Natural killer cell (primary cell): ENCODE measurements at regions not wholly inside any gene's neighbourhood (a gene's known extent, or its start where the extent isn't known, plus 50 kb on each side); places are given as distances from the start of the nearest gene placed in this dataset.

Experiments used
- ATAC-seq, 3 donors: fragments of 150-1000 bp in 2 of 3; fragments of 200-7000 bp in 1 of 3; cut with Tn5 transposase; 1 replicate in 1 of 3; 2 replicates in 2 of 3; pipeline ENCODE4 v1.10.0; 2021; ENCODE audit warnings: mild to moderate bottlenecking in 2 of 3, moderate library complexity in 2 of 3
- DNase-seq, 2 donors: peaks; one replicate each; pipeline versions ENCODE4 v3.0.0 to v3.0.0-alpha.2; 2013 to 2021; ENCODE audit warnings: mixed read lengths in 1 of 2
- H3K27ac ChIP-seq: one replicate; pipeline ENCODE4 v1.5.1; 2013; ENCODE audit warnings: mild to moderate bottlenecking, low read length
- H3K27me3 ChIP-seq: one replicate; pipeline ENCODE4 v1.6.1; 2013; ENCODE audit warnings: low read length; ENCODE audit not compliant: control insufficient read depth, insufficient read depth
- H3K36me3 ChIP-seq: one replicate; pipeline ENCODE4 v1.6.1; 2013; ENCODE audit warnings: low read length; ENCODE audit not compliant: control insufficient read depth, insufficient read depth
- H3K4me1 ChIP-seq: one replicate; pipeline ENCODE4 v1.6.1; 2013; ENCODE audit warnings: low read length; ENCODE audit not compliant: control insufficient read depth, insufficient read depth
- H3K4me3 ChIP-seq: one replicate; pipeline ENCODE4 v1.5.1; 2013; ENCODE audit warnings: low read length
- H3K9me3 ChIP-seq: one replicate; pipeline ENCODE4 v1.6.1; 2013; ENCODE audit warnings: low read length; ENCODE audit not compliant: control insufficient read depth, insufficient read depth
- H3K27ac Mint-ChIP-seq, 2 donors: one replicate each; pipeline ENCODE4 v1.8.0; 2022; ENCODE audit warnings: mild to moderate bottlenecking in 2 of 2, mixed read lengths in 2 of 2, moderate library complexity in 1 of 2
- H3K27me3 Mint-ChIP-seq, 2 donors: one replicate each; pipeline ENCODE4 v1.8.0; 2022; ENCODE audit warnings: low read depth in 2 of 2, mixed read lengths in 2 of 2
- H3K36me3 Mint-ChIP-seq: one replicate; pipeline ENCODE4 v1.8.0; 2022; ENCODE audit warnings: mixed read lengths
- H3K4me1 Mint-ChIP-seq, 2 donors: one replicate each; pipeline ENCODE4 v1.8.0; 2022; ENCODE audit warnings: mixed read lengths in 2 of 2
- H3K4me3 Mint-ChIP-seq: one replicate; pipeline ENCODE4 v1.8.0; 2022; ENCODE audit warnings: mild to moderate bottlenecking, moderate library complexity, mixed read lengths
- H3K9me3 Mint-ChIP-seq, 2 donors: one replicate each; pipeline ENCODE4 v1.8.0; 2022; ENCODE audit warnings: mixed read lengths in 2 of 2
- WGBS: methylation state at CpG from one replicate; pipeline ENCODE4 v1.1.7; 2013; ENCODE audit warnings: missing lambda C conversion rate; ENCODE audit not compliant: insufficient coverage; 5-methylcytosine and 5-hydroxymethylcytosine counted together
- intact Hi-C: fragments of 100-400 bp; cut with micrococcal nuclease; formaldehyde crosslinking; loops from one replicate; pipeline ENCODE4 v1.14.2; 2022
- TF ChIP-seq, protein P1 (sequence below): fragments of 200-600 bp; IDR thresholded peaks from one replicate; pipeline ENCODE4 v1.8.0; 2022; ENCODE audit warnings: antibody characterized with exemption

DNA sequence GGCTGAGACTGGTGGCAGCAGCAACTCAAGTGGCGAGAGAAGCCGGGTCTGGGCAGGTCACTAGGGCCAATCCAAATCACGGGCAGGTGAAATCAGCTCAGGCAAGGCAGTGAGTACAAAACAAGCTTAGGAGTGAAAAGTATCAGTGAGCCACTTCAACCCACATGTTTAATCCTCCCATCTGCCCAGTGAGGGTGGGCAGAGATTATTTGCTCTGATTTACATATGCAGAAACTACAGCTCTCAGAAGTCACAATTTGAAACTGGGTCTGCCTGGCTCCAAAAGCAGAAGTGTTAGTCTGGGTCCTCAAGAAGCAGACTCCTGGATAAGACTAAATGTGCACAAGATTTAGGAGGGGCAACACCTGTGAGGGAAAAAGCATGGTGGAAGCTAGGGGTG lies 173.7 kb upstream of the LRFN2 start:
- H3K27me3 ChIP-seq, result no peaks in the 10 kb centered on the region
- Mint-ChIP-seq H3K27me3 (peaks cover 29 to 51% of the 10 kb centered on the region in 2 donors), H3K9me3 (no peaks in the 10 kb centered on the region), H3K36me3 (no peaks in the 10 kb centered on the region), H3K4me3 (no peak overlapping the region), H3K4me1 (peaks cover 0 to 5% of the 10 kb centered on the region in 2 donors), H3K27ac (no peak overlapping the region)
- intact Hi-C loops, result no loop called here
- TF ChIP-seq, protein P1, sequence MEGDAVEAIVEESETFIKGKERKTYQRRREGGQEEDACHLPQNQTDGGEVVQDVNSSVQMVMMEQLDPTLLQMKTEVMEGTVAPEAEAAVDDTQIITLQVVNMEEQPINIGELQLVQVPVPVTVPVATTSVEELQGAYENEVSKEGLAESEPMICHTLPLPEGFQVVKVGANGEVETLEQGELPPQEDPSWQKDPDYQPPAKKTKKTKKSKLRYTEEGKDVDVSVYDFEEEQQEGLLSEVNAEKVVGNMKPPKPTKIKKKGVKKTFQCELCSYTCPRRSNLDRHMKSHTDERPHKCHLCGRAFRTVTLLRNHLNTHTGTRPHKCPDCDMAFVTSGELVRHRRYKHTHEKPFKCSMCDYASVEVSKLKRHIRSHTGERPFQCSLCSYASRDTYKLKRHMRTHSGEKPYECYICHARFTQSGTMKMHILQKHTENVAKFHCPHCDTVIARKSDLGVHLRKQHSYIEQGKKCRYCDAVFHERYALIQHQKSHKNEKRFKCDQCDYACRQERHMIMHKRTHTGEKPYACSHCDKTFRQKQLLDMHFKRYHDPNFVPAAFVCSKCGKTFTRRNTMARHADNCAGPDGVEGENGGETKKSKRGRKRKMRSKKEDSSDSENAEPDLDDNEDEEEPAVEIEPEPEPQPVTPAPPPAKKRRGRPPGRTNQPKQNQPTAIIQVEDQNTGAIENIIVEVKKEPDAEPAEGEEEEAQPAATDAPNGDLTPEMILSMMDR, result no peak
- H3K4me1 ChIP-seq, result no peaks in the 10 kb centered on the region
- ATAC-seq (no peak), DNase-seq (no peak)
- no peaks in the 10 kb centered on the region for H3K9me3 ChIP-seq
- 96% methylated on average over 3 of the region's 3 CpGs for WGBS
- no peak overlapping the region for H3K4me3 ChIP-seq
- H3K27ac ChIP-seq, result no peak overlapping the region
- no peaks in the 10 kb centered on the region for H3K36me3 ChIP-seq

DNA sequence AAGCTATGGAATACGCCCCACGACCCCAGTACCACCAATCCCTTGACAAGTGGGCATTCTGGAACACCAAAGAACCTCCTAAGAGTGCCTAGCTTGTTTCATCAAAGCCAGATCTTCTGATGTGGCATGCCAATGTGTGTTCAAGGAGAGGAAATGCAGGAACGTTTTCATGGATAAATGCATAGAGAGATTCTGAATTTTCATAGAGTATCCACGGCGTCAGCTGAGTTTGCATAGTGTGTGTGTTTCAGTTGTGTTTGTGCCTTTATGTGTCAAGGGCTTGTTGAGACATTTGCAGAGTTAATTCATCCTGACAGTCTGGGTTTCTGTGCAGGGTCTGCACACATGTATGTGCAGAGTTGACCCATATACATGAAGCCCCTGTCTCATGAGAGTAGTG lies 172.7 kb upstream of the LRFN2 start:
- Histone ChIP-seq H3K36me3 (no peaks in the 10 kb centered on the region), H3K9me3 (no peaks in the 10 kb centered on the region), H3K27ac (no peak overlapping the region), H3K4me3 (no peak overlapping the region), H3K27me3 (peaks cover 2% of the 10 kb centered on the region), H3K4me1 (no peaks in the 10 kb centered on the region)
- Mint-ChIP-seq H3K4me1 (no peaks in the 10 kb centered on the region), H3K36me3 (no peaks in the 10 kb centered on the region), H3K9me3 (no peaks in the 10 kb centered on the region), H3K4me3 (no peak overlapping the region), H3K27ac (no peak overlapping the region), H3K27me3 (peaks cover 34 to 54% of the 10 kb centered on the region in 2 donors)
- ATAC-seq, result no peak
- TF ChIP-seq, protein P1, result no peak
- no peak for DNase-seq
- 89% methylated on average over 5 of the region's 5 CpGs for WGBS
- intact Hi-C loops, result no loop called here

DNA sequence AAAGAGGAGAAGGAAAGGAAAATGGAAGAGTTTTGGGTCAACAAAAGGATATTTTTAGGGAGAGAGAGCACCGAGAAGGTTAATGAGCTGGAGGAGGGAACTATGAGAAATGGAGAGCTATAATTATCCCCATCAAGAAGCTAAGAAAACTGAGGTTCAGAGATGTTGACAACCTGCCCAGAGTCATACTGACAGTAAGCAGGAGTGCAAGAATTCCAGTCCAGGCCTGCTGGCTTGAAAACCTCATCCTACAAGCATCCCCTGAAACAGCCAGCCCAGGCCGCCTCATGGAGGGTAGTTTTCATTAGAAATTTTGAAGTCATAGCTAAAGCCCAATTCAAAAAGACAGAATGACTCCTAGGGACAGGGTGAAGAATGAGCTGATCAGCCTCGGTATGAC lies 172.1 kb upstream of the LRFN2 start:
- DNase-seq, result no peak
- Mint-ChIP-seq H3K9me3 (no peaks in the 10 kb centered on the region), H3K27ac (no peak overlapping the region), H3K4me1 (no peaks in the 10 kb centered on the region), H3K36me3 (no peaks in the 10 kb centered on the region), H3K27me3 (peaks cover 37 to 50% of the 10 kb centered on the region in 2 donors), H3K4me3 (no peak overlapping the region)
- H3K4me1 ChIP-seq, result no peaks in the 10 kb centered on the region
- intact Hi-C loops, result no loop called here
- TF ChIP-seq, protein P1, result no peak
- H3K36me3 ChIP-seq, result no peaks in the 10 kb centered on the region
- no peaks in the 10 kb centered on the region for H3K9me3 ChIP-seq
- H3K27ac ChIP-seq, result no peak overlapping the region
- 80% methylated on average over 3 of the region's 3 CpGs for WGBS
- H3K27me3 ChIP-seq, result peaks cover 5% of the 10 kb centered on the region
- ATAC-seq, result no peak
- no peak overlapping the region for H3K4me3 ChIP-seq

DNA sequence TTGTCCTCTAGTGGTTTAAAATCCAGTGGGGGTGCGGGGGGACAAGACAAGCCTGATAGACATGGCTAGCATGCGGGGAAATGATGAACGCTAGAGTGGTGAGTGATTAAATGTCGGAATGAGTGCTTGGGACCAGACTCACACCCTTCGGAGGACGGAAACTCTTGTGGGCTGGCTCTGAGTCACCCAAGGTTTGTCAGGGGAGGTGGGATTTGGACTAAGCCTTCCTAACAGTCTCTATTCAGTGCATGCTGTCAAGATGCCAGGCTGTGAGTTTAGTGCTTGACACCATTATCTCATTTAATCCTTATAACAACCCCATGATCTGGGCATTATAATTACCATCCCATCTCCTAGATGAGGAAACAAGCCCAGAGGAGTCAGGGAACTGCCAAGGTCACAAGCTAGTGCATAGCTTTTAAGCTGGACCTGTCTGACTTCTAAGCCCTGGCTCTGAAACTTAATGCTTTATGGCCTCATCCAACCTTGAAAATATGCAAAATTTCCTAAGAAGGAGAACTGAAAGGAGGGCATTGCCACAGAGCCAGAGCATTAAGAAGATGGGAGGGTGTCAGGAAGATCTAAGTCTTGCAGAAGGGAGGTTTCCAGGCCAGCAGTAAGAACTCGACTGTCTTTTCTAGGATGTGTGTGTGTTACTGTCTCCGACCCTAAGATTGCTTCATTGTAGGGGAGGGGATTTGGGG lies 168.7 kb upstream of the LRFN2 start:
- Histone ChIP-seq H3K4me3 (no peak overlapping the region), H3K36me3 (no peaks in the 10 kb centered on the region), H3K27me3 (peaks cover 9% of the 10 kb centered on the region), H3K27ac (no peak overlapping the region), H3K9me3 (no peaks in the 10 kb centered on the region), H3K4me1 (no peaks in the 10 kb centered on the region)
- Mint-ChIP-seq H3K4me3 (no peak overlapping the region), H3K36me3 (no peaks in the 10 kb centered on the region), H3K4me1 (no peaks in the 10 kb centered on the region), H3K9me3 (no peaks in the 10 kb centered on the region), H3K27me3 (peaks cover 42 to 57% of the 10 kb centered on the region in 2 donors), H3K27ac (no peak overlapping the region)
- intact Hi-C loops, result no loop called here
- DNase-seq (no peak), ATAC-seq (no peak)
- TF ChIP-seq, protein P1, result no peak
- 77% methylated on average over 8 of the region's 8 CpGs for WGBS
